K562 (cell line): ENCODE measurements at regions not wholly inside any gene's neighbourhood (a gene's known extent, or its start where the extent isn't known, plus 50 kb on each side); places are given as distances from the start of the nearest gene placed in this dataset.

ENCODE experiments used
- ATAC-seq: fragments of 200-7000 bp; cut with Tn5 transposase; 3 replicates; pipeline ENCODE4 v1.9.1; 2020; ENCODE audit warnings: moderate library complexity
- BruUV-seq: library from RNA; stranded (reverse); fragments of 400-500 nt; replicated peaks from 2 replicates; lab custom pipeline; 2021; lab: Mats Ljungman, UMichigan
- CTCF ChIA-PET: fragments of 300-600 bp; formaldehyde crosslinking; extraction: SDS; loops from one replicate; lab custom pipeline; 2021; ENCODE audit warnings: low intra/inter-chr PET ratio; lab: Yijun Ruan, JAX
- POLR2A ChIA-PET: fragments of 300-600, 350-650 bp; sonication (Branson Sonifier 250); formaldehyde crosslinking; extraction: SDS; loops from one replicate; lab custom pipeline; 2021; ENCODE audit warnings: antibody characterized with exemption, inconsistent platforms; lab: Yijun Ruan, JAX
- DNase-seq, 4 experiments: peaks; one replicate each; pipeline versions ENCODE4 v3.0.0 to v3.0.0-alpha.2; 2011 to 2018; ENCODE audit warnings: low spot score in 3 of 4, mixed read lengths in 3 of 4; ENCODE audit errors: extremely low read depth in 1 of 4
- FAIRE-seq: peaks from 2 replicates; lab custom pipeline; 2011; peaks lifted over from hg19 to GRCh38; lab: Jason Lieb, UNC
- H2AFZ ChIP-seq: 2 replicates; pipeline ENCODE4 v1.6.0; 2011; ENCODE audit warnings: low read depth, low read length, control low read depth, inconsistent platforms
- H3K27ac ChIP-seq: fragments of 200-600 bp; 3 replicates; pipeline ENCODE4 v1.8.0; 2011; ENCODE audit warnings: low read depth, mild to moderate bottlenecking, control low read depth, inconsistent platforms, low read length, moderate library complexity, mixed read lengths; ENCODE audit errors: extremely low read depth
- H3K27me3 ChIP-seq, 2 experiments: fragments of 300-600 bp in 1 of 2; 2 replicates in 1 of 2; 3 replicates in 1 of 2; pipeline versions ENCODE4 v1.6.0 to v1.8.0; 2011; ENCODE audit warnings: inconsistent platforms in 2 of 2, low read length in 2 of 2, mild to moderate bottlenecking in 1 of 2, mixed read lengths in 1 of 2, moderate library complexity in 1 of 2; ENCODE audit not compliant: control insufficient read depth in 2 of 2, insufficient read depth in 2 of 2
- H3K36me3 ChIP-seq: fragments of 300-600 bp; 3 replicates; pipeline ENCODE4 v1.8.0; 2011; ENCODE audit warnings: mild to moderate bottlenecking, low read length, inconsistent platforms; ENCODE audit not compliant: control insufficient read depth, insufficient read depth
- H3K4me1 ChIP-seq, 2 experiments: fragments of 200-600 bp in 1 of 2; replicated peaks in 1 of 2; 2 replicates in 1 of 2; 3 replicates in 1 of 2; pipeline versions ENCODE4 v1.5.1 to v1.8.0; 2011; ENCODE audit warnings: inconsistent platforms in 2 of 2, low read length in 2 of 2, mild to moderate bottlenecking in 1 of 2, mixed read lengths in 1 of 2, moderate library complexity in 1 of 2; ENCODE audit not compliant: control insufficient read depth in 2 of 2, insufficient read depth in 2 of 2
- H3K4me2 ChIP-seq: 2 replicates; pipeline ENCODE4 v1.6.1; 2011; ENCODE audit warnings: low read length, control low read depth, inconsistent platforms, mixed read lengths; ENCODE audit not compliant: insufficient read depth
- H3K4me3 ChIP-seq: fragments of 200-600 bp; sonication (generic), shearing (Covaris generic); 2 replicates; pipeline ENCODE4 v1.5.1; 2016; ENCODE audit warnings: control low read depth, inconsistent platforms
- H3K79me2 ChIP-seq: fragments of 200-600 bp; 3 replicates; pipeline ENCODE4 v1.8.0; 2011; ENCODE audit warnings: low read length, inconsistent platforms; ENCODE audit not compliant: control insufficient read depth, insufficient read depth
- H3K9ac ChIP-seq, 2 experiments: 2 replicates each; pipeline versions ENCODE4 v1.6.0 to v1.6.1; 2011; ENCODE audit warnings: low read depth in 2 of 2, low read length in 2 of 2, control low read depth in 1 of 2, inconsistent platforms in 1 of 2, mild to moderate bottlenecking in 1 of 2, mixed read lengths in 1 of 2; ENCODE audit not compliant: insufficient read depth in 1 of 2
- H3K9me1 ChIP-seq: one replicate; pipeline ENCODE4 v1.6.0; 2011; ENCODE audit warnings: inconsistent platforms, mild to moderate bottlenecking, low read length, moderate library complexity; ENCODE audit not compliant: control insufficient read depth, insufficient read depth
- H3K9me3 ChIP-seq: replicated peaks from 2 replicates; pipeline ENCODE4 v1.5.1; 2011; ENCODE audit warnings: low read depth, low read length, inconsistent platforms; ENCODE audit not compliant: control insufficient read depth, insufficient read depth
- H4K20me1 ChIP-seq: replicated peaks from 2 replicates; pipeline ENCODE4 v1.6.1; 2011; ENCODE audit warnings: low read length, inconsistent platforms, mixed read lengths; ENCODE audit not compliant: control insufficient read depth, insufficient read depth
- AFF1 ChIP-seq, 2 experiments: fragments of 450-650 bp; IDR thresholded peaks; 2 replicates each; pipeline ENCODE4 v1.6.1; 2018; ENCODE audit warnings: mild to moderate bottlenecking in 2 of 2, low read depth in 1 of 2; ENCODE audit not compliant: partially characterized antibody in 2 of 2
- NBN ChIP-seq: fragments of 450-650 bp; IDR thresholded peaks from 2 replicates; pipeline ENCODE4 v1.6.1; 2016; ENCODE audit warnings: low read depth, mild to moderate bottlenecking
- SLC30A9 ChIP-seq: fragments of 250-450 bp; sonication (Bioruptor Pico); IDR thresholded peaks from 2 replicates; pipeline ENCODE4 v1.8.0; 2022; ENCODE audit warnings: mild to moderate bottlenecking, moderate library complexity
- SRSF9 ChIP-seq: fragments of 200-400 bp; formaldehyde crosslinking; IDR thresholded peaks from 2 replicates; pipeline ENCODE4 v1.6.1; 2017; ENCODE audit warnings: low read depth, low read length, borderline replicate concordance
- ZBTB34 ChIP-seq: fragments of 250-450 bp; sonication (Bioruptor Pico); IDR thresholded peaks from 2 replicates; pipeline ENCODE4 v1.8.0; 2021; ENCODE audit warnings: mild to moderate bottlenecking, moderate library complexity
- ZNF408 ChIP-seq: fragments of 250-450 bp; sonication (Bioruptor Pico); IDR thresholded peaks from 2 replicates; pipeline ENCODE4 v1.4.0; 2020; ENCODE audit warnings: low read depth, mild to moderate bottlenecking, moderate library complexity
- ZNF785 ChIP-seq: fragments of 250-450 bp; sonication (Bioruptor Pico); IDR thresholded peaks from 2 replicates; pipeline ENCODE4 v1.4.0; 2020; ENCODE audit warnings: mild to moderate bottlenecking
- WGBS: fragments of 100-300 bp; shearing (Covaris generic); methylation state at CpG from one replicate; pipeline ENCODE4 v1.1.6; 2016; ENCODE audit warnings: low coverage, mixed read lengths; ENCODE audit not compliant: insufficient coverage; ENCODE audit errors: missing lambda C conversion rate; 5-methylcytosine and 5-hydroxymethylcytosine counted together
- in situ Hi-C: fragments of 300-500 bp; cut with MboI; formaldehyde crosslinking; loops from 4 replicates; pipeline ENCODE4 v1.15.0; 2018; ENCODE audit warnings: inconsistent platforms, mixed read lengths
- intact Hi-C: fragments of 100-400 bp; cut with micrococcal nuclease; formaldehyde crosslinking; loops from 2 replicates; pipeline ENCODE4 v1.14.2; 2022

- 8% methylated on average over 2 of the region's 2 CpGs for WGBS
- TF ChIP-seq ZBTB34 (CRISPR knock-in tag) (no peak), ZNF785 (CRISPR knock-in tag) (no peak), NBN (no peak), AFF1 (IDR thresholded peaks at IDR 0.05; ENCODE audit: low read depth in 1 of 2, partially characterized antibody in 2 of 2) (no peak), ZNF408 (CRISPR knock-in tag) (no peak), SLC30A9 (CRISPR knock-in tag) (no peak), SRSF9 (no peak)
- TF ChIP-seq, all 486 proteins: peak for 0
- H3K27me3 ChIP-seq = no peaks in the 10 kb centered on the region
- H3K9ac ChIP-seq = no peak overlapping the region
- peaks cover 3% of the 10 kb centered on the region; the same call in 1 of the 2 replicates for H3K9me3 ChIP-seq
- intact Hi-C loops (no loop called here), in situ Hi-C loops (no loop called here)
- H3K27ac ChIP-seq = no peak overlapping the region
- FAIRE-seq (no peak), ATAC-seq (no peak), DNase-seq (no peak)
- no peak overlapping the region for H2AFZ ChIP-seq
- BruUV-seq = no TSS peak
- CTCF ChIA-PET = no interaction called here
- no peaks in the 10 kb centered on the region for H3K9me1 ChIP-seq
- H4K20me1 ChIP-seq = no peaks in the 10 kb centered on the region
- no peaks in the 10 kb centered on the region for H3K4me1 ChIP-seq
- POLR2A ChIA-PET = interaction anchor here (1.0 kb wide), 1 partner anchor 14 kb away, joined by 4 read pairs; no protein-coding TSS in a partner anchor
- H3K36me3 ChIP-seq = no peaks in the 10 kb centered on the region
- H3K4me3 ChIP-seq = no peak overlapping the region
- H3K4me2 ChIP-seq = no peak overlapping the region
- H3K79me2 ChIP-seq = no peaks in the 10 kb centered on the region
These were observed 234.8 kb upstream of the GADL1 start for GRCh38 chr3:31129241-31129640.
